Neuron (in vitro differentiated cells): ENCODE measurements at regions not wholly inside any gene's neighbourhood (a gene's known extent, or its start where the extent isn't known, plus 50 kb on each side); places are given as distances from the start of the nearest gene placed in this dataset.
"Not testable (repeated sequence)": the region's sequence is repeated elsewhere in the genome, so short reads cannot be mapped to it uniquely, and the experiment has no call there.

Source experiments
- H2AFZ ChIP-seq: one replicate; pipeline ENCODE4 v1.6.1; 2013; ENCODE audit warnings: low read depth, mild to moderate bottlenecking, inconsistent platforms, low read length, moderate library complexity
- H3K27me3 ChIP-seq: one replicate; pipeline ENCODE4 v1.6.1; 2013; ENCODE audit warnings: low read length; ENCODE audit not compliant: insufficient read depth
- H3K36me3 ChIP-seq: one replicate; pipeline ENCODE4 v1.6.1; 2013; ENCODE audit warnings: low read length; ENCODE audit not compliant: insufficient read depth
- H3K4me1 ChIP-seq: one replicate; pipeline ENCODE4 v1.6.1; 2013; ENCODE audit warnings: low read length; ENCODE audit not compliant: insufficient read depth
- H3K4me3 ChIP-seq: 2 replicates; pipeline ENCODE4 v1.5.1; 2013; ENCODE audit warnings: mild to moderate bottlenecking, low read length, moderate library complexity
- H3K9me3 ChIP-seq: one replicate; pipeline ENCODE4 v1.6.1; 2013; ENCODE audit warnings: low read length

DNA sequence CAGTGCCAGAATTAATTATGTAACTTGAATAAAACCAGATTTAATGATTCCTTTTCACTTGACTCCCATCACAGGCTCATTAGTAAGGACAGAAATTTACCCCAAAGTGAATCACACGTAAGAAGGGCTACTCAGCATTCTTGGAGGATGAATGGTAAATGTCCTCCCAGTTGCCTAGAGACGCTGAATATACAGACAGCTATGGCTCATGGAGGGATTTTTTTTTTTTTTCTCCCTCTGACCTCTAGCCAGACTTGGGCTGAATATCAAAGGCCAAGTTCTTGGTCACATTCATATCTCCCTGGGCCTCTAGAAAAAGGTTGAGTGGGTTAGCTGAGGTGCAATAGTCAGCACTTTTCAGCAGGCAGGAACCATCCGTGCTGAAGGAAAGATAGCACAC, 77.5 kb downstream of the PHLDA1 start:
- no peaks in the 10 kb centered on the region for H3K27me3 ChIP-seq
- H3K4me3 ChIP-seq: no peak overlapping the region
- H3K36me3 ChIP-seq: no peaks in the 10 kb centered on the region
- no peaks in the 10 kb centered on the region for H3K9me3 ChIP-seq
- peaks cover 33% of the 10 kb centered on the region for H3K4me1 ChIP-seq
- H2AFZ ChIP-seq: no peak overlapping the region

DNA sequence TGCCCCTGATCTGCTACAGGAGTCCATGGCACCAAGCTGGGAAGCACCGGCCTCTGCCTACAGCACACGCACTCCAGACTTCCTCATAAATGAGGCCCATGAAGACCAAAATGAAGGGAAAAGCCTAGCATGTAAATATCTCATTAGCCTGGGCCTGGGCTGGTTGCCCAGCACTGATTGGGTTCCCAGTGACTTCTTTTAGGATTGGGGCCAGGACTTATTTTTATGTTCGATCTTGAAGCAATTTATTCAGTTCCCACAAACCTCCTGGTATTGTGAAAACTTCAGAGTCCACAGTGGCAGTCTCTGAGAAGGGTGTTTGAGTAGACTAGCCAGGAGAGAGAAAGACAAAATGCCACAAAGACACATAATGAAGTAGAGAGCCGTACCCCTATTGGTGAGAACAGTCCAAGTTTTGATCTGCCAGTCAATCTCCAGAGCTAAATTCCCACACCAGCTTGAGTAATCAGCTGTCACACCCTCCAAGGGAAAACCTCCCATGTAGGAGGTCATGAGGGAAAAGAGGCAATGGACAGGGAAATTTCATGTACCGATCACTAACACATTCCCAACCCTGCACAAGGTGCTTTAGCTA, 78.2 kb downstream of the PHLDA1 start:
- no peak overlapping the region for H2AFZ ChIP-seq
- no peaks in the 10 kb centered on the region for H3K36me3 ChIP-seq
- H3K4me1 ChIP-seq: peaks cover 28% of the 10 kb centered on the region
- no peaks in the 10 kb centered on the region for H3K27me3 ChIP-seq
- no peak overlapping the region for H3K4me3 ChIP-seq
- no peaks in the 10 kb centered on the region for H3K9me3 ChIP-seq

DNA sequence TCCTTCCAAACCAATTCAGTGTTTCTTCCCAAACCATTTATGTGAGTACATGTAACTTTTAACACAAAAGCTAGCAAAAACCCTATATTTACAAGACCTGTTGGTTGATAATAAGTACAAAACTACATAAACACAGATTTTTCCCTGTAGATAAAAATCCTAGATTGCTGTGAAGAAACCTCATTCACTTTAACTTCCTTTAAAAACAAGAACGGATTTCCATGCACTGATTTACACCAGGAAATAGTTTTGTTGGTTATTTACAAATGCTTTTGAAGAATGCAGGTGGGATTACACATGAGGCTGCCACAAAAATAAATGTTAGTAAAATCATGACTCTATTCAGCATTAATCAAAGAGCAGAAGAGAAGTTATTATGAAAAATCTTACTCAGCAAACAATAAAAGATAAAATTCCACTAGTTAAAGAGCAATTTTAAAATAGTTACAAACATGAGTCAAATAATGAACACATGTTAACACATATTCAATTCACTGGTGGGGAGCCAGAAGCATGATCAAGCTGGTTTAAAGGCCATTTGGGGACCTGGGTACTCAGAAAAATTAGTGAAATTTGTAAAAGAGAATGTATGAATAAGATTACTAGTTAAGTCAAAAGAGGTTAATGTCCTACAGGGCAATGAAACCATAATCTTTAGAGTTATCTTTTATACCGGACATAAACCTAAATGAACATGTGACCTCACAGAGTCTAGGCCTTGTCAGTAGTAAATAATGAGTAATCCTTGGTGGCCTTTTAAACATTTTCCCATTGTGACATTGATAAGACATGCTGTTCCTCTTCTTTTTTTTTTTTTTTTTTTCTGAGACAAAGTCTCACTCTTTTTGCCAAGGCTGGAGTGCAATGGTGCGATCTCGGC, 79.9 kb downstream of the PHLDA1 start:
- H2AFZ ChIP-seq: no peak overlapping the region
- H3K36me3 ChIP-seq: no peaks in the 10 kb centered on the region
- H3K9me3 ChIP-seq: no peaks in the 10 kb centered on the region
- peaks cover 28% of the 10 kb centered on the region for H3K4me1 ChIP-seq
- no peak overlapping the region for H3K4me3 ChIP-seq
- no peaks in the 10 kb centered on the region for H3K27me3 ChIP-seq

DNA sequence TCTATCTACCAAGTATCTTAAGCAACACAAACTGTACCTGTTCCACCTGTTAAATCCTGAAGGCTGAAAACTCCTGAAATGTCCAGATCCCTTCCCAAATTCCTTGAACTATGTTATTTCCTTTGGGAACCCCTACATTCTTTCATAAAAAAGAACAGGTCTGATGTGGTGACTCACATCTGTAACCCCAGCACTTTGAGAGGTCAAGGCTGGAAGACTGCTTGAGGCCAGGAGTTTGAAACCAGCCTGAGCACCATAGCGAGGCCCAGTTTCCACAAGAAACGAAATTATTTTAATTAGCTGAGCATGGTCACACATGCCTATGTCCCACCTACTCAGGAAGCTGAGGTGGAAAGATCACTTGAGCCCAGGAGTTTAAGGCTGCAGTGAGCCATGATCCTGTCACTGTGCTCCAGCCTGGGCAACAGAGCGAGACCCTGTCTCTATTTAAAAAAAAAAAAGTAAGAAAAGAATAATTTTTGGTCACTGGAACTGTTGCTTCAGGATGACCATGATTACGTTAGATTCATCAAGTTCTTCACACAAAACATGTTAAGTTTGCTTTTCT, 84.3 kb downstream of the PHLDA1 start:
- no peak overlapping the region for H3K4me3 ChIP-seq
- H3K4me1 ChIP-seq: peaks cover 7% of the 10 kb centered on the region
- no peaks in the 10 kb centered on the region for H3K27me3 ChIP-seq
- no peaks in the 10 kb centered on the region for H3K36me3 ChIP-seq
- no peaks in the 10 kb centered on the region for H3K9me3 ChIP-seq
- H2AFZ ChIP-seq: no peak overlapping the region

DNA sequence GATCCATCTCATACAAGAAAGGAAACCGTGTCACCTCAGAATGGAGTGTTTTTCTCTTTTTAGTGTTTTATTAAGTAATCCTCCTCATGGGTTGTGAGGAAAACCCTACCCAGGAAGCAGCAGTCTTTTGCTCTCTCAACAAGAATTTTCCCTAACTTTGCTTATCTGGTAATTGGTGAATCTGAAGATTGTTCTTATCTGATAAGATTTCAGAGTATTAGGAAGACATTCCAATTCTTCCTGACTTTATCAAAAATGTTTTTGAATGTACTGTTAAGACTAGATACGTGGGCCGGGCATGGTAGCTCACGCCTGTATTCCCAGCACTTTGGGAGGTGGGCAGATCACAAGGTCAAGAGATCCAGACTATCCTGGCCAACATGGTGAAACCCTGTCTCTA, 86.0 kb downstream of the PHLDA1 start:
- Histone ChIP-seq H2AFZ (no peak overlapping the region), H3K4me3 (no peak overlapping the region), H3K4me1 (peaks cover 7% of the 10 kb centered on the region), H3K27me3 (no peaks in the 10 kb centered on the region), H3K9me3 (no peaks in the 10 kb centered on the region), H3K36me3 (no peaks in the 10 kb centered on the region)

DNA sequence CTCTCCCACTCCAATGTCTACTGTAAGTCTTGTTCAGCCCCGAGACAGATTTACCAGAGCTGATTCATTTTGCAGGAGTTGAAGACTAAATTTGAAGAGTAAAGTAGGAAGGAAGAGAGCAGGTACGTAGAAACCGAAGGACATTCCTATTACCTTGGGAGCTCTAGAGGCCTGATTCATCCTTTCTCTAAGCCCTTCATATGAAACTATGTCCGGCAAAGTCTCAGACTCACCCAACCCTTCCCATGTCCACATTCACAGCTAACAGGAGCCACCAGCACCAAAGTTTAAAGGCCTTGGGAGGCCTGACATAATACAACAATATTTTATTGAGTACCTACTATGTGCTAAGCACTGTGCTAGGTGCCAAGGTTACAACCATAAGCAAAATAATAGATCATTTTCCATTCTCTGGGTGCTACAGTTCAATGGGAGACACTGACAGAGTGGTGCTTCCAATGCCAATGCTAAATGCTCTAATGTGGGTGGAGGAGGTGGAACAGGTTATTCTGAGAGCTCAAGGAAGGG, 86.6 kb downstream of the PHLDA1 start:
- no peak overlapping the region for H3K4me3 ChIP-seq
- no peaks in the 10 kb centered on the region for H3K9me3 ChIP-seq
- peaks cover 7% of the 10 kb centered on the region for H3K4me1 ChIP-seq
- H3K27me3 ChIP-seq: no peaks in the 10 kb centered on the region
- H3K36me3 ChIP-seq: no peaks in the 10 kb centered on the region
- H2AFZ ChIP-seq: no peak overlapping the region

DNA sequence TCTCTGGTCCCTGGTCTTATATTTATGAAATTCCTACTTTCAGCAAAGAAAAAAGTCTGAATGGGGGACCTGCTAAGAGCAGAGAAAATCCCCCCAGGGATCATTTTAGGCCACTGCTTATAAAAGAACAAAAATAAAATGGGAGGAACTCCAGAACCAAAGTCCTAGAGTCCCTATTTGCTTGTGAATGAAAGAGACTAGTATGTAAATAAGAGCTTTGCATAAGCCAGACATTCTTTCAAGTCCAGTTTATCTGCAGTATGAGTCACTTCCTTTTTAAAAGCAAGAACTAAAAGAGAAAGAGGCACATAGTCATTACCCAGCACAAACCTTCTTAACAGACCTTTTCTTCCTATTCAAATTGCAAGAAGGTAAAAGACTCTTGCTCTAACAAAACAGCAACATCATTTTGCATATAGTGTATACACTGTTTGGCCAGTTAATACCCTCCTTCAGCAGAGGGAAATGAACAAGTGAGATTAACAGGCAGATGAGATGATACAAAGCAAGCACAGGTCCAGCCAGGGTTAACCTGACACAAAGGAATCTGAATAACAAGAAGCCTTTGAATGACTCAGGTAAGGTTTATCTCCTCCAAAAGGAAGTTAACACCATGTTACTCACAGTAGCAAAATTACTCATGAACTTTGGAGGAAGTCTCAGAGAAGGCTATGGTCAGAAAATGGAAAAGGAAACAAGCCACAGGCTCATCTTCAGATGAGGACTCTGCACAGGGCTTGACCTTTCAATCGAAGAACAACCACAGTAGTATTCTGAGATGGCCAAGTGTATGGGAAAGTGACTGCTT, 87.3 kb downstream of the PHLDA1 start:
- Histone ChIP-seq H3K4me1 (peaks cover 7% of the 10 kb centered on the region), H3K36me3 (no peaks in the 10 kb centered on the region), H3K27me3 (no peaks in the 10 kb centered on the region), H2AFZ (peak overlapping the region; percentile 74), H3K4me3 (no peak overlapping the region), H3K9me3 (no peaks in the 10 kb centered on the region)

DNA sequence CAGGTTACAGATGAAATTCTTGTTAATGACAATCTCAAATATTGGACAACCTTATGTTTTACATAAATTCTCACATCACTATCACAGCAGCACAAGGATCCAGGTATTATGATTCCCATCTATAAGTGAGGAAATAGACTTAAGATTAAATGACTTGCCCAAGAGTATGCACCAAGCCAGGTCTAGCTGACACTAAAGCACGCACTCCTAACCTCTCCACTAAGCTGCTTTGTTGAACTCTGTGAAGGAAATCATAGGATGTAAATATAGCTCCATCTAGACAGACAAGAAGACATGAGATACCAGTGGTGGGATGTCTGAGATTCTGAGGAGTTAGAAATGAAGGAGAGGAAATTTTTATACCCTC, 87.9 kb downstream of the PHLDA1 start:
- no peak overlapping the region for H3K4me3 ChIP-seq
- no peak overlapping the region for H2AFZ ChIP-seq
- no peaks in the 10 kb centered on the region for H3K9me3 ChIP-seq
- H3K4me1 ChIP-seq: peaks cover 7% of the 10 kb centered on the region
- no peaks in the 10 kb centered on the region for H3K27me3 ChIP-seq
- H3K36me3 ChIP-seq: no peaks in the 10 kb centered on the region

DNA sequence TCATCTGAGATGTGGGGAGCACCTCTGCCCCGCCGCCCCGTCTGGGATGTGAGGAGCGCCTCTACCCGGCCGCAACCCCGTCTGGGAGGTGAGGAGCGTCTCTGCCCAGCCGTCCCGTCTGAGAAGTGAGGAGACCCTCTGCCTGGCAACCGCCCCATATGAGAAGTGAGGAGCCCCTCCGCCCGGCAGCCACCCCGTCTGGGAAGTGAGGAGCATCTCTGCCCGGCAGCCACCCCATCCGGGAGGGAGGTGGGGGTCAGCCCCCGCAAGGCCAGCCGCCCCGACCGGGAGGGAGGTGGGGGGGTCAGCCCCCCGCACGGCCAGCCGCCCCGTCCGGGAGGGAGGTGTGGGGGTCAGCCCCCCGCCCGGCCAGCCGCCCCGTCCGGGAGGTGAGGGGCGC, 89.9 kb downstream of the PHLDA1 start:
- not testable (repeated sequence) for H3K36me3 ChIP-seq, H3K4me3 ChIP-seq, H3K9me3 ChIP-seq

DNA sequence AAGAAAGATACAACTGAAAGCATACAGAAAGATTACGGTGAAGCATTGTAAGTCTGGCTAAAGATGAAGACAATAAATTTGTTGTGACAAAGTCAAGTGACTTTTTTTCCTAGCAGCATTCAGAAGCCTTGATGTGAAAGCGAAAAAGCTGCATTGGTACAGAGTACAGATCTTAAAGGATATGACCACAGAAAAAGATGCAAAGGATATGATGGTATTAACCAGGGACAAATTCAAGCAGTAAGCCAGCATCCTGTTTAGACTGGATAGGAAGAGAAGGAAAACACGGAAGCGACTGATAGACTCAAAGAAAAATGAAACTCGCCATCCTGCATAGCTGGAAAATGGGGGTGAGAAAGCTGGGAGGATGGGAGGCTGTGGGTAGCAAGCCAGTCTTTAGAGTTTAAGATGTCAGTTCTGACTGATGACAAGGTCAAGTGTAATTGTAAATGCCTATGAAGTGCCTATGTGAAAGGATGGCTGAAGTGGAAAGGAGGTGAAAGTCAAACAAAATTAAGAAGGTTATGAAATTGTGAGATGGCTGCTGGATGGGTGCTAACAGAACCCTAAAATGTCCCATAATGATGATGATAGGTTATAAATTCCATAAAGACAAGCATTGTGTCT, 92.4 kb downstream of the PHLDA1 start:
- H3K27me3 ChIP-seq: no peaks in the 10 kb centered on the region
- no peak overlapping the region for H3K4me3 ChIP-seq
- no peaks in the 10 kb centered on the region for H3K9me3 ChIP-seq
- H3K4me1 ChIP-seq: peaks cover 9% of the 10 kb centered on the region
- no peak overlapping the region for H2AFZ ChIP-seq
- no peaks in the 10 kb centered on the region for H3K36me3 ChIP-seq

More for the DNA sequence above, 89.9 kb downstream of the PHLDA1 start:
- H2AFZ ChIP-seq, H3K27me3 ChIP-seq: not testable (repeated sequence)
- H3K4me1 ChIP-seq: peaks cover 13% of the 10 kb centered on the region

DNA sequence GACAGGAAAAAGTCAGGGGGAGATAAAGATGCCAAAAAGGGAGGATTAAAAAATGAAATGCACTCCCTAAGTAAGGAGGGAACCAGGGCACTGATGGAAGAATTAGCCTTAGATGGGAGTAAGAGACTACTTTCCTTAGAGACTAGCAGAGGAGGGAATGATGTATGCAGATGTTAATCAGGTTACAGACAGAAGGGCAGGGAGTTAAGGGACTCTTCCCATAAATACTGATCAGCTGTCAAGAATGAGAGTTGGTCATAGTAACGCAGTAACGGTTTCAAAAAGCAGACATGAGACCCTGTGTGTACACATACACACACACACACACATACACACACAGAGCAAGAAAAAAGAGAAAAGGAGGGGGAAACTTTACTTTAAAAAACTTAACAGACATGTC, 93.4 kb downstream of the PHLDA1 start:
- peaks cover 5% of the 10 kb centered on the region for H3K4me1 ChIP-seq
- H3K4me3 ChIP-seq: no peak overlapping the region
- no peak overlapping the region for H2AFZ ChIP-seq
- H3K9me3 ChIP-seq: no peaks in the 10 kb centered on the region
- H3K36me3 ChIP-seq: no peaks in the 10 kb centered on the region
- no peaks in the 10 kb centered on the region for H3K27me3 ChIP-seq

DNA sequence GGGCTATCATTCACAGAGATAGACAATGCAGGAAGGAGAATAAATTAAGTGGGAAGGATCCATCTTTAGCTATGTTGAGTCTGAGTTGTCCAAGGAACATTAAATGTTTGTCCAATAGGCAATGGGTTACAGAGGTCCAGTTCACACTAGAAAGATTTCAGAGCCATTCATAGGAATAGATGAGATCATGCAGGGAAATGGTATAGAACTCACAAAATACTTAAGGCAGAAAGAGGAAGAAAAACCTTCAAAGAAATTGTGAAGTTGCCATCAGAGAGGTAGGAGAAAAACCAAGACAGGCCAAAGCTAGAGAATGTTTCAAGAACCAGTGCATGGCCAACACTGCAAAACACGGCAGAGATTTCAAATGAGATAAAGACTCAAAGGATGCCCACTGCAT, 94.1 kb downstream of the PHLDA1 start:
- no peaks in the 10 kb centered on the region for H3K36me3 ChIP-seq
- H3K9me3 ChIP-seq: no peaks in the 10 kb centered on the region
- no peak overlapping the region for H3K4me3 ChIP-seq
- no peaks in the 10 kb centered on the region for H3K27me3 ChIP-seq
- H2AFZ ChIP-seq: no peak overlapping the region
- H3K4me1 ChIP-seq: peaks cover 5% of the 10 kb centered on the region
